ENCODE measurements at regions not wholly inside any gene's neighbourhood (a gene's known extent, or its start where the extent isn't known, plus 50 kb on each side); places are given as distances from the start of the nearest gene placed in this dataset.

GRCh38 chr18:76580288-76580962 lies 85.4 kb upstream of the ZNF516 start:
- TF ChIP-seq YY1 (IDR thresholded peaks at IDR 0.05; ENCODE audit: insufficient read depth, insufficient read length) (no peak), ZNF274 (IDR thresholded peaks at IDR 0.05; ENCODE audit: low read depth, low read length) (no peak), SUZ12 (IDR thresholded peaks at IDR 0.05; ENCODE audit: extremely low read depth, insufficient read depth, insufficient read length) (no peak)
